ENCODE measurements at regions not wholly inside any gene's neighbourhood (a gene's known extent, or its start where the extent isn't known, plus 50 kb on each side); places are given as distances from the start of the nearest gene placed in this dataset.

DNA sequence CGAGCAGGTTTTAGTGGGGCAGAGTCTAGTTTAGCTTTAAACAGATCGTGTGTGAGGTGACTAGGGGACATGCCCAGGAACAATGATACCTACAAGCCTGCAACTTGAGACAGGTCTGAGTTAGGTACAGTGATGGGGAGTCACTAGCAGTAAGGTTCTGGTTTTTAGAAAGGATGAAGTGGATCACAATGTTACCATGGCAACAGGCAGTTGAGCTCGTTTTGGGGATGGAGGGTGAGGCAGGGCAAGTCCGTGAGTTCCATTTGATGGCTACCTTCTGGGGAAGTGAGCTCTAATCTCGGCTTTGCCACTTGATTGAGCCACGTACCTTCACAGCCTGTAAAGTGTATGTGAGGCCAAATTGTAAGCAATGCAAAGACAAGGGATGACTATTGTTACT is 76.0 kb upstream of the GTF3A start:
- TF ChIP-seq, protein P1, sequence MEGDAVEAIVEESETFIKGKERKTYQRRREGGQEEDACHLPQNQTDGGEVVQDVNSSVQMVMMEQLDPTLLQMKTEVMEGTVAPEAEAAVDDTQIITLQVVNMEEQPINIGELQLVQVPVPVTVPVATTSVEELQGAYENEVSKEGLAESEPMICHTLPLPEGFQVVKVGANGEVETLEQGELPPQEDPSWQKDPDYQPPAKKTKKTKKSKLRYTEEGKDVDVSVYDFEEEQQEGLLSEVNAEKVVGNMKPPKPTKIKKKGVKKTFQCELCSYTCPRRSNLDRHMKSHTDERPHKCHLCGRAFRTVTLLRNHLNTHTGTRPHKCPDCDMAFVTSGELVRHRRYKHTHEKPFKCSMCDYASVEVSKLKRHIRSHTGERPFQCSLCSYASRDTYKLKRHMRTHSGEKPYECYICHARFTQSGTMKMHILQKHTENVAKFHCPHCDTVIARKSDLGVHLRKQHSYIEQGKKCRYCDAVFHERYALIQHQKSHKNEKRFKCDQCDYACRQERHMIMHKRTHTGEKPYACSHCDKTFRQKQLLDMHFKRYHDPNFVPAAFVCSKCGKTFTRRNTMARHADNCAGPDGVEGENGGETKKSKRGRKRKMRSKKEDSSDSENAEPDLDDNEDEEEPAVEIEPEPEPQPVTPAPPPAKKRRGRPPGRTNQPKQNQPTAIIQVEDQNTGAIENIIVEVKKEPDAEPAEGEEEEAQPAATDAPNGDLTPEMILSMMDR (IDR thresholded peaks at IDR 0.05; ENCODE audit: poor library complexity): no peak
- TF ChIP-seq EZH2phosphoT487 (IDR thresholded peaks at IDR 0.05; ENCODE audit: low read depth, severe bottlenecking, unreplicated experiment): no peak

All from hepatocyte (in vitro differentiated cells).